HG03439 (cell line): ENCODE measurements at regions not wholly inside any gene's neighbourhood (a gene's known extent, or its start where the extent isn't known, plus 50 kb on each side); places are given as distances from the start of the nearest gene placed in this dataset.
"Not testable (repeated sequence)": the region's sequence is repeated elsewhere in the genome, so short reads cannot be mapped to it uniquely, and the experiment has no call there.

Experiments used
- ATAC-seq: cut with Tn5 transposase; IDR thresholded peaks from one replicate; pipeline ENCODE4 v1.9.1; 2021; ENCODE audit warnings: mild to moderate bottlenecking, moderate library complexity; ENCODE audit not compliant: unreplicated experiment

DNA sequence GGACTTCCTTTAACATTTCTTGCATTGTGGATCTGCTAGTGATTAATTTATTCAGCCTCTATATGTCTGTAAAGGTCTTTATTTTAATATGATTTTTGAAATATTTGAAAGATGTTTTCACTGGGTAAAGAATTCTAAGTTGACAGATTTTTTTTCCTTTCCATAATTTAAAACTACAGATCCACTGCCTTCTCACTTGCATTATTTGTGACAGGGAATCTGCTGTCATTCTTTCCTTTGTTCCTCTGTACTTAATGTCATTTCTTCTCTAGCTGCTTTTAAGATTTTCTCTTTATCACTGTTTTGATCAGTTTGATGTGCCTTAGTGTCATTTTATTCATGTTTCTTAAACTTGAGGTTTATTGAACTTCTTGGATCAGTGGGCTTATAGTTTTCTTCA is 159.9 kb downstream of the CYB561 start:
- no peak for ATAC-seq

DNA sequence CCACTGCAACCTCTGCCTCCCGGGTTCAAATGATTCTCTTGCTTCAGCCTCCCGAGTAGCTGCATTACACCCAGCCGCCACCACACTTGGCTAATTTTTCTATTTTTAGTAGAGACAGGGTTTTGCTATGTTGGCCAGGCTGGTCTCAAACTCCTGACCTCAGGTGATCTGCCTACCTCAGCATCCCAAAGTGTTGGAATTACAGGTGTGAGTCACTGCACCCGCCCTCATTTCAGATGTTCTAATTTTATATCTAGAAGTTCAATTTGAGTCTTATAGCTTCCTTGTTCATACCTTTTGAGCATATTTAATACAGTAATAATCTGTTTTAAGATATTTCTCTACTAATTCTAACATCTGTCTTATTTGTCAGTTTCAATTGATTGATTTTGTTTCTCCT is 159.1 kb downstream of the CYB561 start:
- not testable (repeated sequence) for ATAC-seq

GRCh38 chr17:63289931-63290330 is 156.2 kb downstream of the CYB561 start:
- no peak for ATAC-seq

DNA sequence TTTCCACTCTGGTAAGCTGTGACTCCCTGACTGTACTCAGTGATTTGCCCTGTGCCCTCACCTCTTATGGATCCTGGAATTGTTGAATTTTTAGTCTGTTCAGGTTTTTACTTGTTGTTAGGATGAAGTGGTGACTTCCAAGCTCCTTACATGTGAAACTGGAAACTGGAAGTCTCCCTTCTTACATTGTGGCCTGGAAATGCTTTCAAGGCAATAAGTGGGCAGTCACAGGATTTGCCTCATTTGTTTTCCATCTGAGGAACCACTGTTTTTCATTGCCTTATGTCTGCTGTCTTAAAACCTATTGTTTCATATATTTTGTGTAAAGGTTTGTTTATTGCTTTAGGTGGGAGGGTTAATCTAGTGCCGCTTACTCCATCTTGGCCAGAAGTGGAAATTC is 155.8 kb downstream of the CYB561 start:
- no peak for ATAC-seq

DNA sequence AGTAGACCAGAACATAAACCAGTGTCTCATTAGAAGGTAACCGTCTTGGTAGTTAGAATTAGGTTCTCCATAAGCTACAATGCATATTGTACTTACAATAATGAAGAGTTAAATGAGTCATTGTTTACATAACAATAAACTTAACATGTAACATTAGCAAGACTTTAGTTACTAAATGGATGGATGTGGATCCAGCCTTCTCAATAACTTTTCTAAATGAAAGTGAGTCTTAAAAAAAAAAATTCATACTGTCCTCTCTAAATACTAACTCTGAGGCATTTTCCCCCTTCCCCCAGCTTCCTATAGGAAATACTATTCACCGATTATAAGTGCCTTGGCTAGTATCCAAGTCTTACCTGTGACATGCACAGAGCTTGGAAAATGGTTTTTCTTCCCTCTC is 155.3 kb downstream of the CYB561 start:
- no peak for ATAC-seq

GRCh38 chr17:63291258-63291657 is 154.8 kb downstream of the CYB561 start:
- ATAC-seq = no peak

DNA sequence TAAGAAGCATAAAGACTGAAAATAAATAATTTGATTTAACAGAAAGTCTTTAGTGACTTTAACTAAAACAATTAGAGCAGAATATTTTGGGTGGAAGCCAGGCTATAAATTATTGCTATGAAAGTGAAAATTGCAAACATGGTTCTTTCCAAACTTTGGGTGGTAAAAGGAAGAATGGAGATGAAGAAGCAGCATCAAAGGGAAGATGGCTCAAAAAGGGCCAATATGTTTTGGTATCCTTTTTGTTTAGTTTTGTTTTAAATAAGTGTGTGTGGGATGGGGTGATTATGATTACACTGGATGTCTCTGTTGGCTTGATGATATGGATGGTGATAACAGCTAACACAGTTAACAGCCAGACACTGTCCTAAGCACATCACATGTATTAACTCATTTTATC is 153.7 kb downstream of the CYB561 start:
- no peak for ATAC-seq

- no peak for ATAC-seq
These were observed 152.6 kb downstream of the CYB561 start for GRCh38 chr17:63293323-63294075.

DNA sequence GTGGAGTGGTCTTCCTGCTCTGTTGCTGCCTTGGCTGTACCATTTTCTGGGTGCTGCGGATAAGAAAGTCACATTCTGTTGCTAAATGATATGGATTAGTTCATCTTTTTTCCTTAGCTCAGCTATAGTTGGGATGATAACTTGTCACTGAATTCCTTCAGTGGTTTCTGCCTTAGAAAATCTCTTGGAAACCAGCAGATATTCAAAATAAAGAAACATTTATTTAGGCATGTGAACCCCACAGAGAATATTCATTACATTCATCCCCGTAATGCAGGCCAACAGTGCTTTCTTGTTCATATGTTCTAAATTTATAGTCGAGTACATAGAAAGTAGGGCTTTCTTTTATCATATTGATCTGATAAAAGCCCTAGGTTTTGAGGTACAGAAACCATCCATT is 151.3 kb downstream of the CYB561 start:
- no peak for ATAC-seq

GRCh38 chr17:63295288-63295687 is 150.8 kb downstream of the CYB561 start:
- ATAC-seq = no peak

GRCh38 chr17:63295839-63296590 is 150.1 kb downstream of the CYB561 start:
- ATAC-seq = no peak

- not testable (repeated sequence) for ATAC-seq
These were observed 147.2 kb downstream of the CYB561 start for GRCh38 chr17:63298916-63299315.

- ATAC-seq = no peak
These were observed 141.3 kb downstream of the CYB561 start for GRCh38 chr17:63304704-63305261.

GRCh38 chr17:63305857-63306256 is 140.2 kb downstream of the CYB561 start:
- ATAC-seq = no peak

GRCh38 chr17:63306855-63307254 is 139.3 kb downstream of the CYB561 start:
- ATAC-seq = no peak

DNA sequence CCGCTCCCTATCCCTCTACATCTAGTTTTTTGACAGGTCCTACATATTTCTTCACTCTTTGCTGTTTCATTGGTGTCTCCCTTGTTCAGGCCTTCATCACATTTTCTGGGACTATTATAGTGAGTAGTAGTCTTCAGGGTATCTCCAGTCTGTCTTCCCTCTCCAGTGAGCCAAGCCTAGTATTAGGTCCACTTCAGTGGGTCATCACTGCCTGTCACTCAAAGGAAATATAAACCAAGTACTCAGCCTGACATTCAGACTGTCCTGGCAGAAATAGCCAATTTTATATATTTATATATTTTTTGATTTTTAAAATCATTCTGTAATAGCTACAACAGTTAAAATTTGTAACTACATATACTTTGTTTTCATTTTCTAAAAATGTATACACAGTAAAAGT is 137.8 kb downstream of the CYB561 start:
- no peak for ATAC-seq

DNA sequence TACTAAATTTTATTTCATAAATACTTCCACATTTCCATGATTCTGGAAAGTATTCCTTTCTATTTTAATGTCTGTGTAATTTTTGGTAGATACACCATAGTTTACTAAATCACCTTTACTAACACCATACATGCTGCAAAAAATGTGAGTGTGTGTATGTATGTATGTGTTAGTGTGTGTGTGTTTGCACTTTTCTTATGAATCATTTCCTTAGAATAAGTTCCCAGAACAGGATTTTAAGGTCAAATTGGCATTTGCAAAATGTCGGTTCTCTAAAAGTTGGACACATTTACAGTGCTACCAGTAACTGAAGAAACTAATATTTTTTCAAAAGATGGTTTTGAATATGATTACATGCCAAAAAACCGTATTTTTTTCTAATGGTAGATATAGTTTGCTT is 137.1 kb downstream of the CYB561 start:
- no peak for ATAC-seq

DNA sequence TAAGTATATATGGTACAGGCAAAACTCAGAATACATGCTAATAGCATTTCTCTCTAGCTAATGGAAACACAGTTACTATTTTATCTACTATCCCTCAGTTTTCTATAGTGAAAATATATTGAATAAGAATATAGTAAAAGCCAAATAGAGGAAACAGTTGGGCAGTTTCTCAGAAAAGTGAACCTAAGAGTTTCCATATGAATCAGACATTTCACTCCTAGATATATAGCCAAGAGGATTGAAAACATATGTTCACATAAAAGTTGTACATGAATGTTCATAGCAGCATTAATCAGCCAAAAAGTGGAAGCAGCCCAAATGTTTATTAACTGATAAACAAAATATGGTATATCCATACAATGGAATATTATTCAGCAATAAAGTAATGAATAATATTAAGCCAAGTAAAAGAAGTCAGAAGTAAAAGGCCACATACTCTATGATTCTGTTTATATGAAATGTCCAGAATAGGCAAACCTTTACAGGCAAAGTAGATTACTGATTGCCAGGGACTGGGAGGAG is 134.6 kb downstream of the CYB561 start:
- no peak for ATAC-seq

DNA sequence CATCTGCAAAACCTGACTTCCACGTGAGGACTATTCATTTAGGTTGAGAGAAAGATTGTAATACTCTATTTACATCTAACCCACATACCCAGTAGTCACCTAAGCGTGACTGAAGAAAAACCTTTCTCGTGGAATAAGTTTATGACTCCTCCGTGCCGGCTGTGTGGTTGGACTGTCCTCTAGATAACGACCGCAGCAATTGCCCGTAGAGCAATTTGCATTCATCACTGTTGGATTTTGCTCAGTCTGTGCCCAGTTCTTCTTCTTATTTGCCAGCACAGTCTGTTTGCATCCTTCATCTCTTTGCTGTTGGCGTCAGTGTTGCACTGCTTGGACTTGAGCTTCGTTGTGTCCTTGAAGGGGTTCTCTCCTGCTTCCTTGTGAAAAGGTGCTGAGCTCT is 131.3 kb downstream of the CYB561 start:
- no peak for ATAC-seq

DNA sequence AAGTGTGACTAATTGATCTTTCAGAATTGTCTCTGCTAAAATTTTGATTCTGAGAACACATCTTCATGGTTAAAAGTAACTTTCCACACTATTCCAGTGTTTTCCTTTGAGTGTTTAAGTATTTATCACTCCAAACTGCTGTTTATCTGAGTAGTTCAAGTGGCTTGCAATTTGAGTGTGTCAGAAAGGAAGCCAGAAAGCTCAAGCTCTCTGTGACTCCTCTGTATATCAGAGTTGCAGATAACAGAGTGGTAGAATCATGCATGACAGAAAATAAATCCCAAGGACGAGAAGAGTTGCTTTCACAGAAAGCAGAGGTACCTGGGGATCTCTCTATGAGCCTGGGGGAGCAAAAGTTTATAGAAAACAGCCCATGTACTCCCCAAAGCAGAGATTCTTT is 130.0 kb downstream of the CYB561 start:
- ATAC-seq = no peak

DNA sequence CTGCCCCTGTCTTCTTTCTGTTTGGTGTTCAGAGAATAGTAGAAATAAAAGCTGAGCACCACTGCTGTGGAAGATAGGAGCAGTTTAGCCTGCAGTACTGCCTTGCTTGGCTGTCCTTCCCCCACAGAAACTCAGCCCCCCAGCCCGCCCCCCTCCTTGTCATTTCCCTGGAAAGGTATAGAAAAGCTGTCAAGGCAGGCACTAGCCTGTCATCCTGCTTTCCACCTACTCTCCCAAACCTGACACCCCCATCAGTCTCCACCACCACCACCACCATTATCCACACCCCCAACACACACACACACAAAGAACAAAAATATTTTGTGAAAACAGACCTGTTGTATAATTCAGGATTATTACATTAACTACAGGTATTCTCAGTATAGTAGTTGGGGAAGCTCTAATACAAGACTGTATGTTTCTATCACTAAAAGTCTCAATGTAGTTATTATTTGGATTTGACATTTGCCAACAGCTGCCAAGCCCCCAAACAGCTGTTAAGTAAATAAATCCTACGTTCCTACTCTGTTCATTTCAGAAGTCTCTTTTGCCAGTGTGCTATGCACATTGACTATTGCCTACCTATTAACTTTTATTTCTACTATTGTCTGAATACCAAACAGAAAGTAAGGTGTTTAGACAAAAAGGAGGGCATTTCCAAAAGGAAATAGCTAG is 128.8 kb downstream of the CYB561 start:
- ATAC-seq = no peak
